HCT116 (cell line): ENCODE measurements at regions not wholly inside any gene's neighbourhood (a gene's known extent, or its start where the extent isn't known, plus 50 kb on each side); places are given as distances from the start of the nearest gene placed in this dataset.

Source experiments
- ATAC-seq: fragments of 200-7000 bp; cut with Tn5 transposase; 2 replicates; pipeline ENCODE4 v1.9.1; 2020; ENCODE audit warnings: mild to moderate bottlenecking, moderate library complexity
- BruUV-seq: library from RNA; stranded (reverse); fragments of 400-500 nt; replicated peaks from 2 replicates; lab custom pipeline; 2021; lab: Mats Ljungman, UMichigan
- CTCF ChIA-PET: fragments of 300-600 bp; sonication (Branson Sonifier 250); formaldehyde crosslinking; loops from one replicate; lab custom pipeline; 2021; ENCODE audit warnings: antibody characterized with exemption; lab: Charles Lee
- POLR2A ChIA-PET: fragments of 300-600, 350-600 bp; sonication (Branson Sonifier 250); formaldehyde crosslinking; loops from one replicate; lab custom pipeline; 2021; ENCODE audit warnings: antibody characterized with exemption; lab: Charles Lee
- RAD21 ChIA-PET, 2 experiments: fragments of 300-600 bp; sonication (Branson Sonifier 250); formaldehyde crosslinking; loops; one replicate each; lab custom pipeline; 2023; ENCODE audit warnings: low total read pairs in 2 of 2; ENCODE audit not compliant: uncharacterized antibody in 2 of 2, unreplicated experiment in 2 of 2, low non-redundant PET in 1 of 2; lab: Charles Lee
- DNase-seq: peaks from one replicate; pipeline ENCODE4 v3.0.0-alpha.2; 2010; ENCODE audit warnings: low read depth, low spot score
- H2AFZ ChIP-seq: fragments of 200-600 bp; shearing (Covaris generic), sonication (generic); 2 replicates; pipeline ENCODE4 v1.6.1; 2017; ENCODE audit warnings: low read depth, mixed run types, mixed read lengths, antibody characterized with exemption, low read length; ENCODE audit not compliant: poor library complexity, severe bottlenecking
- H3K27ac ChIP-seq: 2 replicates; pipeline ENCODE4 v1.5.1; 2012; ENCODE audit warnings: low read depth, low read length
- H3K27me3 ChIP-seq: fragments of 200-600 bp; sonication (generic); 2 replicates; pipeline ENCODE4 v1.6.1; 2016; ENCODE audit warnings: mixed run types, low read length, mixed read lengths; ENCODE audit not compliant: insufficient read depth
- H3K36me3 ChIP-seq, 2 experiments: fragments of 200-500 bp in 1 of 2; fragments of 200-600 bp in 1 of 2; sonication (Bioruptor generic) in 1 of 2; sonication (generic) in 1 of 2; 2 replicates each; pipeline versions ENCODE4 v1.5.1 to v1.6.1; 2014 to 2016; ENCODE audit warnings: low read length in 2 of 2, inconsistent platforms in 1 of 2, mixed read lengths in 1 of 2, mixed run types in 1 of 2; ENCODE audit not compliant: insufficient read depth in 2 of 2, control insufficient read depth in 1 of 2
- H3K4me1 ChIP-seq, 2 experiments: fragments of 200-600 bp in 1 of 2; sonication (generic) in 1 of 2; 2 replicates each; pipeline versions ENCODE4 v1.5.1 to v1.6.1; 2012 to 2017; ENCODE audit warnings: low read length in 2 of 2, inconsistent platforms in 1 of 2, mild to moderate bottlenecking in 1 of 2, mixed read lengths in 1 of 2, mixed run types in 1 of 2, moderate library complexity in 1 of 2; ENCODE audit not compliant: insufficient read depth in 2 of 2, control insufficient read depth in 1 of 2
- H3K4me2 ChIP-seq: fragments of 200-600 bp; sonication (generic); 2 replicates; pipeline ENCODE4 v1.6.1; 2017; ENCODE audit warnings: mixed run types, low read length, mixed read lengths
- H3K4me3 ChIP-seq, 2 experiments: fragments of 200-600 bp in 1 of 2; sonication (generic) in 1 of 2; replicated peaks in 1 of 2; 2 replicates each; pipeline ENCODE4 v1.5.1; 2011 to 2016; ENCODE audit warnings: low read length in 2 of 2, control low read depth in 1 of 2, low read depth in 1 of 2, mild to moderate bottlenecking in 1 of 2, mixed read lengths in 1 of 2, mixed run types in 1 of 2
- H3K79me2 ChIP-seq: fragments of 200-600 bp; sonication (generic); 2 replicates; pipeline ENCODE4 v1.6.1; 2017; ENCODE audit warnings: mild to moderate bottlenecking, mixed run types, low read length, moderate library complexity, mixed read lengths; ENCODE audit not compliant: insufficient read depth
- H3K9ac ChIP-seq: fragments of 200-600 bp; sonication (generic); 2 replicates; pipeline ENCODE4 v1.6.1; 2016; ENCODE audit warnings: low read length, mixed read lengths
- H3K9me2 ChIP-seq: fragments of 200-600 bp; sonication (generic), shearing (Covaris generic); 2 replicates; pipeline ENCODE4 v1.6.1; 2017; ENCODE audit warnings: mixed run types, mild to moderate bottlenecking, moderate library complexity; ENCODE audit not compliant: insufficient read depth
- H3K9me3 ChIP-seq, 2 experiments: fragments of 200-500 bp in 1 of 2; fragments of 200-600 bp in 1 of 2; sonication (Bioruptor generic) in 1 of 2; sonication (generic) in 1 of 2; 2 replicates each; pipeline ENCODE4 v1.6.1; 2014 to 2017; ENCODE audit warnings: low read length in 2 of 2, mixed read lengths in 2 of 2, inconsistent platforms in 1 of 2, low read depth in 1 of 2, mild to moderate bottlenecking in 1 of 2, mixed run types in 1 of 2, moderate library complexity in 1 of 2; ENCODE audit not compliant: control insufficient read depth in 1 of 2, insufficient read depth in 1 of 2
- H4K20me1 ChIP-seq: fragments of 200-600 bp; sonication (generic), shearing (Covaris generic); 2 replicates; pipeline ENCODE4 v1.6.1; 2017; ENCODE audit warnings: mixed run types, mild to moderate bottlenecking, moderate library complexity; ENCODE audit not compliant: insufficient read depth
- CEBPB ChIP-seq: IDR thresholded peaks from 2 replicates; pipeline ENCODE4 v1.6.1; 2012; ENCODE audit warnings: low read depth
- CTCF ChIP-seq, 3 experiments: fragments of 200-600 bp in 1 of 3; sonication (generic) in 1 of 3; IDR thresholded peaks in 2 of 3; conservative IDR thresholded peaks in 1 of 3; 2 replicates each; pipeline ENCODE4 v1.5.1; 2012 to 2017; ENCODE audit warnings: low read depth in 2 of 3, low read length in 2 of 3, antibody characterized with exemption in 1 of 3, borderline replicate concordance in 1 of 3, control low read depth in 1 of 3, mild to moderate bottlenecking in 1 of 3, mixed read lengths in 1 of 3, mixed run types in 1 of 3, moderate library complexity in 1 of 3; ENCODE audit not compliant: insufficient read depth in 1 of 3
- EGR1 ChIP-seq: IDR thresholded peaks from 2 replicates; pipeline ENCODE4 v1.6.1; 2012; ENCODE audit warnings: low read depth
- EZH2 ChIP-seq: fragments of 200-600 bp; sonication (generic); IDR thresholded peaks from 2 replicates; pipeline ENCODE4 v1.6.1; 2017; ENCODE audit warnings: antibody characterized with exemption, mixed run types
- POLR2A ChIP-seq: IDR thresholded peaks from 2 replicates; pipeline ENCODE4 v1.7.0; 2011; ENCODE audit warnings: borderline replicate concordance; ENCODE audit not compliant: insufficient read depth, insufficient read length; ENCODE audit errors: extremely low read depth
- SIN3A ChIP-seq: IDR thresholded peaks from 2 replicates; pipeline ENCODE4 v1.6.1; 2012; ENCODE audit warnings: low read depth
- SP1 ChIP-seq: IDR thresholded peaks from 2 replicates; pipeline ENCODE4 v1.6.1; 2012; ENCODE audit warnings: low read depth
- SRF ChIP-seq: IDR thresholded peaks from 2 replicates; pipeline ENCODE4 v1.6.1; 2012; ENCODE audit warnings: low read depth
- TCF7L2 ChIP-seq: IDR thresholded peaks from 2 replicates; pipeline ENCODE4 v1.7.0; 2011; ENCODE audit warnings: borderline replicate concordance, inconsistent platforms; ENCODE audit not compliant: insufficient read depth, insufficient read length; ENCODE audit errors: extremely low read depth
- ZFX ChIP-seq: fragments of 450-650 bp; IDR thresholded peaks from 2 replicates; pipeline ENCODE4 v1.6.1; 2017
- ZNF274 ChIP-seq: fragments of 200-500 bp; sonication (Bioruptor generic); IDR thresholded peaks from 2 replicates; pipeline ENCODE4 v1.6.1; 2014; ENCODE audit warnings: mild to moderate bottlenecking, low read depth, low read length, inconsistent platforms
- intact Hi-C: fragments of 100-400 bp; cut with micrococcal nuclease; formaldehyde crosslinking; loops from 2 replicates; pipeline ENCODE4 v1.10.0; 2022

- Histone ChIP-seq H3K79me2 (no peaks in the 10 kb centered on the region), H3K36me3 (no peaks in the 10 kb centered on the region), H3K9ac (no peak overlapping the region), H3K27me3 (no peaks in the 10 kb centered on the region), H3K4me2 (no peak overlapping the region), H2AFZ (no peak overlapping the region), H3K27ac (no peak overlapping the region), H3K4me3 (no peak overlapping the region), H3K9me3 (no peaks in the 10 kb centered on the region), H3K4me1 (no peaks in the 10 kb centered on the region), H3K9me2 (no peaks in the 10 kb centered on the region), H4K20me1 (no peaks in the 10 kb centered on the region)
- DNase-seq: no peak
- BruUV-seq: no TSS peak
- intact Hi-C loops: no loop called here
- RAD21 ChIA-PET: no interaction called here
- TF ChIP-seq ZNF274 (no peak), SP1 (no peak), POLR2A (no peak), CTCF (IDR thresholded peaks at IDR 0.05 in 2 of 3, conservative IDR thresholded peaks at IDR 0.05 in 1 of 3; ENCODE audit: borderline replicate concordance in 1 of 3, insufficient read depth in 1 of 3, low read depth in 2 of 3, low read length in 2 of 3) (no peak), CEBPB (no peak), SIN3A (no peak), ZFX (no peak), EZH2 (no peak), EGR1 (no peak), SRF (no peak), TCF7L2 (no peak)
- no peak for ATAC-seq
- CTCF ChIA-PET: no interaction called here
- POLR2A ChIA-PET: no interaction called here
These were observed 352.0 kb downstream of the PARP8 start for GRCh38 chr5:51018423-51018822.

- BruUV-seq: no TSS peak
- no peak overlapping the region for H3K4me2 ChIP-seq
- no peak overlapping the region for H3K4me3 ChIP-seq
- H2AFZ ChIP-seq: no peak overlapping the region
- DNase-seq: no peak
- H3K9ac ChIP-seq: no peak overlapping the region
- H3K27me3 ChIP-seq: no peaks in the 10 kb centered on the region
- H3K36me3 ChIP-seq: no peaks in the 10 kb centered on the region
- no peak for ATAC-seq
- no peaks in the 10 kb centered on the region for H3K9me2 ChIP-seq
- H3K9me3 ChIP-seq: no peaks in the 10 kb centered on the region
- TF ChIP-seq POLR2A: no peak
- TF ChIP-seq ZFX: no peak
- RAD21 ChIA-PET: no interaction called here
- no peaks in the 10 kb centered on the region for H3K79me2 ChIP-seq
- POLR2A ChIA-PET: no interaction called here
- CTCF ChIA-PET: no interaction called here
- no peaks in the 10 kb centered on the region for H3K4me1 ChIP-seq
- intact Hi-C loops: no loop called here
- H4K20me1 ChIP-seq: no peaks in the 10 kb centered on the region
- no peak overlapping the region for H3K27ac ChIP-seq
These were observed 357.8 kb downstream of the PARP8 start for GRCh38 chr5:51024263-51024662.
